GM23338 (cell line): ENCODE measurements at regions not wholly inside any gene's neighbourhood (a gene's known extent, or its start where the extent isn't known, plus 50 kb on each side); places are given as distances from the start of the nearest gene placed in this dataset.

Experiments
- ATAC-seq: fragments of 200-7000 bp; cut with Tn5 transposase; 3 replicates; pipeline ENCODE4 v1.9.1; 2020
- DNase-seq: peaks from one replicate; pipeline ENCODE4 v3.0.0-alpha.2; 2015; ENCODE audit warnings: low spot score
- H2AFZ ChIP-seq: fragments of 200-600 bp; sonication (generic); 2 replicates; pipeline ENCODE4 v1.8.0; 2016; ENCODE audit warnings: antibody characterized with exemption, mild to moderate bottlenecking, moderate library complexity
- H3F3A ChIP-seq: fragments of 200-600 bp; sonication (generic); replicated peaks from 2 replicates; pipeline ENCODE4 v1.8.0; 2017; ENCODE audit warnings: antibody characterized with exemption, mixed run types, low read depth
- H3K27ac ChIP-seq: fragments of 200-600 bp; sonication (generic); 2 replicates; pipeline ENCODE4 v1.6.1; 2016; ENCODE audit warnings: low read depth
- H3K27me3 ChIP-seq: fragments of 200-600 bp; sonication (generic); 2 replicates; pipeline ENCODE4 v1.8.0; 2016; ENCODE audit warnings: mild to moderate bottlenecking, mixed run types, moderate library complexity; ENCODE audit not compliant: insufficient read depth
- H3K36me3 ChIP-seq: fragments of 200-600 bp; sonication (generic); 2 replicates; pipeline ENCODE4 v1.8.0; 2016; ENCODE audit warnings: mild to moderate bottlenecking; ENCODE audit not compliant: insufficient read depth
- H3K4me1 ChIP-seq: fragments of 200-600 bp; sonication (generic); 2 replicates; pipeline ENCODE4 v1.8.0; 2016; ENCODE audit warnings: mild to moderate bottlenecking, moderate library complexity; ENCODE audit not compliant: insufficient read depth
- H3K4me2 ChIP-seq: fragments of 200-600 bp; sonication (generic); 2 replicates; pipeline ENCODE4 v1.7.1; 2017; ENCODE audit warnings: mixed run types
- H3K4me3 ChIP-seq: fragments of 200-600 bp; sonication (generic); 2 replicates; pipeline ENCODE4 v1.6.1; 2016; ENCODE audit warnings: mixed run types
- H3K79me2 ChIP-seq: fragments of 200-600 bp; sonication (generic); replicated peaks from 2 replicates; pipeline ENCODE4 v1.8.0; 2017; ENCODE audit warnings: mild to moderate bottlenecking; ENCODE audit not compliant: insufficient read depth
- H3K9me2 ChIP-seq: fragments of 200-600 bp; sonication (generic); 2 replicates; pipeline ENCODE4 v1.8.0; 2017; ENCODE audit not compliant: insufficient read depth
- H4K20me1 ChIP-seq: fragments of 200-600 bp; sonication (generic); replicated peaks from 2 replicates; pipeline ENCODE4 v1.8.0; 2017; ENCODE audit warnings: mild to moderate bottlenecking; ENCODE audit not compliant: insufficient read depth
- H3K27ac Mint-ChIP-seq: 2 replicates; pipeline ENCODE4 v1.8.0; 2020; ENCODE audit warnings: inconsistent platforms, mild to moderate bottlenecking, moderate library complexity, mixed read lengths
- H3K27me3 Mint-ChIP-seq: 3 replicates; pipeline ENCODE4 v1.8.0; 2022; ENCODE audit warnings: low read depth, mild to moderate bottlenecking, moderate library complexity, mixed read lengths, inconsistent platforms; ENCODE audit not compliant: insufficient read depth, poor library complexity
- H3K36me3 Mint-ChIP-seq: 3 replicates; pipeline ENCODE4 v1.8.0; 2021; ENCODE audit warnings: low read depth, mild to moderate bottlenecking, inconsistent platforms, moderate library complexity, mixed read lengths
- H3K4me1 Mint-ChIP-seq: 3 replicates; pipeline ENCODE4 v1.8.0; 2020; ENCODE audit warnings: mild to moderate bottlenecking, inconsistent platforms, mixed read lengths
- H3K4me3 Mint-ChIP-seq: 3 replicates; pipeline ENCODE4 v1.8.0; 2021; ENCODE audit warnings: moderate library complexity, mild to moderate bottlenecking, inconsistent platforms, mixed read lengths
- H3K9me3 Mint-ChIP-seq: 3 replicates; pipeline ENCODE4 v1.8.0; 2020; ENCODE audit warnings: moderate library complexity, mild to moderate bottlenecking, inconsistent platforms, mixed read lengths
- CTCF ChIP-seq, 2 experiments: fragments of 200-600 bp in 1 of 2; sonication (generic) in 1 of 2; conservative IDR thresholded peaks; 2 replicates each; pipeline versions ENCODE4 v1.5.1 to v1.6.1; 2016 to 2017; ENCODE audit warnings: antibody characterized with exemption in 2 of 2, low read depth in 2 of 2, mild to moderate bottlenecking in 2 of 2, moderate library complexity in 1 of 2
- EZH2 ChIP-seq: fragments of 200-600 bp; sonication (generic); IDR thresholded peaks from one replicate; pipeline ENCODE4 v1.8.0; 2017; ENCODE audit warnings: antibody characterized with exemption, mild to moderate bottlenecking, low read depth; ENCODE audit not compliant: unreplicated experiment
- NANOG ChIP-seq: IDR thresholded peaks from 2 replicates; pipeline ENCODE4 v1.6.1; 2016; ENCODE audit warnings: antibody characterized with exemption, borderline replicate concordance
- ZNF462 ChIP-seq: fragments of 250-450 bp; sonication (Bioruptor Pico); IDR thresholded peaks from 2 replicates; pipeline ENCODE4 v1.5.0; 2020; ENCODE audit warnings: mild to moderate bottlenecking, moderate library complexity

- Mint-ChIP-seq H3K4me1 (peaks cover 11% of the 10 kb centered on the region), H3K9me3 (no peaks in the 10 kb centered on the region), H3K27ac (no peak overlapping the region), H3K4me3 (no peak overlapping the region), H3K27me3 (no peaks in the 10 kb centered on the region), H3K36me3 (no peaks in the 10 kb centered on the region; the same call in 2 of the 3 replicates)
- TF ChIP-seq NANOG (no peak), EZH2 (no peak), ZNF462 (CRISPR knock-in tag) (no peak), CTCF (conservative IDR thresholded peaks at IDR 0.05; ENCODE audit: low read depth in 2 of 2) (no peak)
- Histone ChIP-seq H3K4me3 (no peak overlapping the region), H3K36me3 (no peaks in the 10 kb centered on the region), H3F3A (no peaks in the 10 kb centered on the region), H3K27me3 (no peaks in the 10 kb centered on the region), H2AFZ (no peak overlapping the region), H3K4me1 (no peaks in the 10 kb centered on the region), H3K79me2 (no peaks in the 10 kb centered on the region), H3K9me2 (no peaks in the 10 kb centered on the region; the same call in 1 of the 2 replicates), H4K20me1 (no peaks in the 10 kb centered on the region), H3K4me2 (no peak overlapping the region), H3K27ac (no peak overlapping the region)
- ATAC-seq (no peak), DNase-seq (no peak)
Measured at GRCh38 chr4:123468479-123469031, 72.0 kb downstream of the SPRY1 start.
